Raji (cell line): ENCODE measurements at regions not wholly inside any gene's neighbourhood (a gene's known extent, or its start where the extent isn't known, plus 50 kb on each side); places are given as distances from the start of the nearest gene placed in this dataset.

Experiments
- POLR2A ChIP-seq: IDR thresholded peaks from 2 replicates; pipeline ENCODE4 v1.6.1; 2011; ENCODE audit warnings: low read depth, low read length, control low read depth; ENCODE audit not compliant: insufficient read depth

DNA sequence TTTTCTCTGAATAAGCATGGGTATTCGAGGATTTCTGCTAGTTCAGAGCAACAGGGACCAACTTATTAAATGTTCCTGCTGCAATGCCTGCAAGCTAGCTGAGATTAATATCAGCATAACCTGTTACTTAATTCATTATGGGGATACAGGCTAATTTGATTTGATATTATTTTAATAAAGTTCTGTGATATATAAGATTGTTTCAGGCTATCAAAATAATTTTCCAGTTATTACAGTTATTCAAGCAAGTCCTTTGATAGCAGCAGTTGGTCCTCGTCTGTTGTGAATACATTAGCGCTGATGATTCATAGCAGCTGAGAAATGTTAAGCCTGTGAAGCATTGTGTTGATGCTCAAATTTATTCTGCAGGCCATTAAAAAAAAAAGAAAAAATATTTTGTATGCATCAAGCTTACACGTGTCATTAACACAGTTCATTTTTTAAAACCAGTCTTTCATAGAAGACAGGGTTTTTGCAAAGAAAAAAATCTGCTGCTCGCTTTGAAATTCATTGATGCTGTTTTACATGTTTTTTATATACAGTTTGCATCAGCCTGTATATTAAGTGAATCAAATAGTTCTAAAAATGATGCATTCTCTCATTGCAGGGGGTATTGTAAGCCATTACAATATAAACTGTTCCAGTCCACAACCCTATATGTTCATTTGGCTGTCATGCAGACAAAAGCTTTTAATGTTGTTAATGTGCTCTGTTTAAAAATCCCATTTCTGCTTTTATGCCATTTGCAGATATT is 482.5 kb downstream of the BCL11A start:
- TF ChIP-seq POLR2A = no peak

DNA sequence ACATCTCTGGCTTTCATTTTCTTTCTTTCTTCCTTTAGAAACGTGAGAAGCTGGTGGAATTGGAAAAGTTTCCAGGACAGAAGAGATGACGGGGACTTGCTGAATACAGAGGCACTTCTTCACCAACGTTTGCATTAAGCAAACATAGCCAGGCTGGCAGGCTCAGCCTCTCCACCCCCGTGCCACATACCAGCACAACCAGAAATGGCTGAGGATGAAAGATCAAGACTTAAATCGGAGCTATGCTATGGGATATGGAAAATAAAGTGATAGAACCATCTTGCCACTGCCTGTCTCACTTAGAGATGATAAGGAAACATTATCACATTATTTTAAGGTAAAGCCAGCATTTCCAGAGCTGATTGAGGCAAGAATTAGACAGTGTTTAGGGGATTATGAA is 483.3 kb downstream of the BCL11A start:
- TF ChIP-seq POLR2A = no peak

DNA sequence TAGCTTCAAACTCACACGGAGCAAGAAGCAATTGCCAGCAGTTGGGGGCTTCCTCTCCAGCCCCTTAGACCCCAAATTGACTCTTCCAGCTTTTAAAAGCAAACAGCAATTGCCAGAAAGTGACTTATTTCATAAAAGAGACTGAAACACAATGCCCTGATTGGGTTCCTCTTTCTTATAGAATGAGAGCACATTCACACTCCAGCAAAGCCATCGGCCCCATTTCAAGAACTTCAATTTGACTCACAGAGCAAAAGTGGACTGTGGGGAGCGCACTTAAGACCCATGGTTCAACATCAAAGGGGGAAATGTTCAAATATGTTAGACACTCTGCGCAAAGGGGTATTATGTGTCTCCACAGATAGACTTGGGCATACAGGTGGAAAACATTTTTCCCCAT is 484.7 kb downstream of the BCL11A start:
- TF ChIP-seq POLR2A = no peak

DNA sequence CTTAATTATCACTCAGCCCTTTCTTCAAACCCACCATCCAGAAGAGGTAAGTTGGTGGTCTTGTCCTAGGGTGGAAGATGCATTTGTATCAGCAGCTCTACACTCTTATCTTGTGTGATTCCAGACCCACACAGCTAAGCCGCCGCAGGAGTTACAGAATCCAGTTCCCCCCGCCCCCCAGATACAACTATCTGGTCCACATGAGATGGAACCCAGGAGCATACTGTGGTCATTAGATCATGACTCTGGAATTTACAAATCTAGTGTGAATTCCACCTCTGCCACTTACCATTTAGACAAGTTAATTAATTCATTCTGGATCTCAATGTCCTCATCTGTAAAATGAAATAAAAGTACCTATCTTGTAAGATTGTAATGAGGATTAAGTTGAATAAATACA is 486.4 kb downstream of the BCL11A start:
- no peak for TF ChIP-seq POLR2A

DNA sequence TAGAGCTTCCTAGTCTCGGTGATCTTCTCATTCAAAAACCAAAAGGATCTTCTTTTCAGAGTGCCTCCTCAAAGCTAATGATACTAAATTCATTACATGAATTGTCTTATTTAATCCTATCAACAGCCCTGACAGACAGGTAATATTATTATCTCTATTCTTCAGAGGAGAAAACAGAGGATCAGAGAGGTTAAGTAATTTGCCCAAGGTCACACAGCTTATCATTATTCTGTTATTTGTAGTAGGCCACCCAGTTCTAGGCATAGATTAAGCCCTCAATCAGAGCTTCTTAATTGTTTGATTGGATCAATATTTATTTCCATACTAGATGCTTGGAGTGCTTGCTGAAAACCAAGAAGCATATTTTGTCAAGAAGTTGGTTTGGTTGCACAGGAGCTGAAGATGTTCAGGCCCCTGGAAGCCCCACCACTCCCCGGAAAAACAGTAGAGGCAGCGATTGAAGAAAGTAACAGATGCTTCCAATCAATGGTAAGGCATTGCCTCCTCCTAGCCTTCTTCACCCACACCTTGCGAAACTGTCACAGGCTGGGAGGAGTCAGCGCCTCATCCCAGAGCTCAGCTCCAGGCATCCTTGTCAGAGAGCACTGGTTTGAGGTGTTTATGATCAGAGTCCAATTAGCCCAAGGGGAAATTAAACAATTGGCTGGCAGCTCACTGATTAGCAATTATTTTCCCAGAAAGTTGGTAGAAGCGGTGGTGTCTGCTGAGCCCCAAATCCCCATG is 487.2 kb downstream of the BCL11A start:
- no peak for TF ChIP-seq POLR2A

DNA sequence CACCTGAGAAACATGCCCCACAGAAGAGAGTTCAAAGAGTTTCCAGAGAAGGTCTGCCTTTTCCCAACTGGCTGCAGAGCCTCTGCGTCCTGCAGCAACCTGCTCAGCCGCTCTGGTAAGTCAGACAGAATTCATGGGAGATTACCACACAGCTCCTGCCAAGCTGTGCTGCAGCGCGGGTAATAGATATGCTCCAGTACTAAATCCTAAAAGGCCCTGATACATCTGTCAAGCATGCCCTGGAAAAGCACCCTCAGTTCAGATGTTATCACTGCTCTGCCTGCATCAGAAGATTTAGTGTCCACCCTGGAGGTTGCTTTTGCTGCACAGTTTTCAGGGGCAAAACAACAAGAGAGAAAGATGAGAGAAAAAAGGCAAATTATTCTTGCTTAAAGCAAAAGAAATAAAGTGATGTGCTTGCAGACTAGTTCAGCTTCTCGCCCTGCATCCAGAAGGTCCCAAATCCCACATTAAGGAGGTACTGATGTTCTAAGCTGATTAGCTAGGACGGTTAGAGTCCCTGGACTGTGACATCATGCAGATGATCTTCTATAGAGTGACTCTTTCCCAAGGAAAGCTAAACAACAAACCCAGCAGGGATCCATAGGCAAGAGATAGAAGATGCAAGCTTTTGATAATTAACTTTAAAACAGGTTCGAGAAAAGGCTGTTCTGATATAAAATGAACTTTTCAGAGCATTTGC is 488.6 kb downstream of the BCL11A start:
- TF ChIP-seq POLR2A = no peak

DNA sequence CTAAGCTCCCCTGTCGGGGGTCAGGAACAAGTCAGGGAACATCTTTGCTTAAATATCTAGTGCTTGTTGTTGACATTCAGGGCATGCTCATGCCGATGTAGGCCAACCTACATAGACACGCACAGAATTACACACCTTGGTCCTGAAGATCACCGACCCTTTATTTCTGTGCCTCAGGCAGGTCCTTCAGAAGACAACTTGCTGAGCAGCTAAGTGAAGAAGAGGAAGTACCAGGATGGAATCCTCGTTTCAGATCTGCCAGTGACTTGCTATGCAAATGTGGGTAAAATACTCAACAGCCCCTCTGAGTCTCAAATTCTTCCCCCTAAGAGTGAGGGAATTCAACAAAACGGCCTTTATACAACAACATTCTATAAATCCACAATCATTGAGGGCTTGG is 494.7 kb downstream of the BCL11A start:
- TF ChIP-seq POLR2A = no peak

DNA sequence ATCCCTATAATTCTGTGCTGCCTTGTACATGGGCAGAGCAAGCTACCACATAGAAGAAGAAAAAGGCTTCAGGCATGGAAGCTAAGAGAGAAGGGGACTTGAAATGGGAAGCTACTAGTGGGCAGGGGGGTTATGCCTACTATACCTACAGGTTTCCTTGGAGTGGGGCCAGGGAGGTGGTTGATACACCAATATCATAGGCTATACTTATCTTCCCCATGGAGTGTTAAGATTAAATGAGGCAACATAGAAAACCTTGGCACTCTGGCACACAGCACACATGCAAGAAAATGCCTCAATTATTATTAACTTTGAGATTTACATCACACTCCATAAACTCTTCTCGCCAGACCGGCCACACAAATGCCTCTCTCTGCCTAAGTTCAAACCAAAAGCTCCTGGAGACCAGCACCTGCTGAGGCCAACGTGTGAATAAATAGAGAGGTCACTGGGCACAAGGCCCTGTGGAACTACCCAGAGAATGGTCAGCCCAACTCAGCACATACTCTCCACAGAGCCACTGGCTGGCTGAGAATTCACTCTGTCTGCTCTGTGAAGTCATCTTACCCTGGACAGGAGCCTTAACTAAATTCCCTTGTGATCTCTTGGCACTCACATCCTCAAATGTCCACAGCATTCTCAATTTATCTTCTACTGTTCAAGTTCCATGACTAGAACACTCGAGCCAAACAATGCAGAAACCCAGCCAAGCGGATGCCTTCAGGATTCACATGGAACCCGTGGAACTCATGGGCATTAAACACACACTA is 498.7 kb downstream of the BCL11A start:
- no peak for TF ChIP-seq POLR2A

DNA sequence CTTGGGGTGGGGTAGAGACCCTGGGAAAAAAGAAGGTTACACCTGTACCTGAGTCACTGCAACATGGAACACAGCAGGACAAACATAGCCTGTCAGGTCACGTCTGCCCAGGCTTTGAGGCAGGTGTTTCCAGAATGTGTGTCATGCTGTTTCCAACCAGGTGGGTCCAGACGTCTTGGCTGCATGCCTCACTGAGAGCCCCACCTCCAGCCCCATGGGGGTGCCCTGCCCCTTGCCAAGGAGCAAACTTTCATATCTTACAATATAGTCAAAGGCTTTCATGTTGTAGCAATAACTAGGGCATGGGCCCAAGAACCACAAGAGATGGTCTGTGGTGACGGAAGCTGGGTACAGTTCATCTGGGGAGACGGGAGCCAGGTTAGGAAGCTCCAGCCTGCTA is 499.7 kb downstream of the BCL11A start:
- no peak for TF ChIP-seq POLR2A

DNA sequence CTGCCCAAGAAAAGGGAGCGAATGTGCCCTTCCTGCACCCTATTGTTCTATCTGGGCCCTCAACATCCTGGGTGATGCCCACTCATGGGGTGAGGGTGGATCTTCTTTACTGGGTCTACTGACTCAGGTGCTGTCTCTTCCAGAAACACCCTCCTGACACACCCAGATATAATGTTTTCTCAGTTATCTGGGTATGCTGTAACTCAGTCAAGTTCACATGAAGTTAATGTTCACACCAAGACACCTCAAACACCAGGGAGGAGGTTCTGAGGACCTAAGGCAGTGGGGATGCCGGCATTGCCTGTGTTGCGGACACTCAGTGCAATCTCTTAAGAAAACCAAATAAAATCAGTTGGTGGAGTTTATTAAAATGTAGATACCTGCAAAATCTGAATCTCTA is 500.9 kb downstream of the BCL11A start:
- no peak for TF ChIP-seq POLR2A

DNA sequence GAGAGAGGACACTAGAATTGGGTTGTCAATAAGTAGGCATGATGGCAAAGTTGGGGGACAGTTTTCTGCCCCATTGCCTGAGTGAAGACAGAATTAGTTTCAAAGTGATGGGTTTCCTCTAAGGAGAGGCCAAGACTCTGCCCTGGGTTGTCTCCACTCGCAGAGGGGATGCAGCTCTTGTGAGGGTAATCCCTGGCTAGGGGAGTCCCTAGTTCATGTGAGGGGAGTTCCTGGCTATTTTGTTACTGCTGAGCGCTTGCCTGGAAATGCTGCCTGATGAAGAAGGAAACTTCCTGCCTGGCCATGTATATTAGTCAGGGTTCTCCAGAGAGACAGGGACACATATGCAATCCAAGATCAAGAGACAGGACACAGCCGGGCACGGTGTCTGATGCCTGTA is 501.5 kb downstream of the BCL11A start:
- TF ChIP-seq POLR2A = no peak

DNA sequence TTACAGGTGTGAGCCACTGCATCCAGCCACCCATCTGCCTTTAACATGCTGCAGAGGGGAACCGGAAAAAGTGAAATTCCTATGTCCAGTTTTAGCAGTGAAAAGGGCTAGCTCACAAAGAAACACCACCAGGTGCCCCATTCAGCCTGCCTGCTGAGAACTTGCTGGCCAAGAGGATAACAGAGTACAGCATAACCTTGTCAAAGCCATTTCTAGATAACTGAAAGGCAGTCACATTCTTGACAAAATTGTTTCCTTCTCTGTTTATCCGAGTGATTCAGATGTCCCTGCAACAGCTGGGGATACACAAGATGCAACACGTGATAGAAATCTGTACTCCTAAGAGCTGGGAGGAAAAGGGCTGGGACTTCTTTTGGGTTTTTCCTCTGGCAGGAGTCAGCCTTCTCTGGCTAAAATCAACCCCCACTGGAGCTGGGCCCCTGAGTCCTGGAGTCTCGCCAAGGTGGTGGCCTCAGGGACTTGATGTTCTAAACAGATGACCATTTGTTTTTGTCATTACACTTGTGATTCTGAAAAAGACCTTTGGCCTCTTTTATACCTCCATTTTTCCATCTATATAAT is 505.4 kb downstream of the BCL11A start:
- TF ChIP-seq POLR2A = no peak

DNA sequence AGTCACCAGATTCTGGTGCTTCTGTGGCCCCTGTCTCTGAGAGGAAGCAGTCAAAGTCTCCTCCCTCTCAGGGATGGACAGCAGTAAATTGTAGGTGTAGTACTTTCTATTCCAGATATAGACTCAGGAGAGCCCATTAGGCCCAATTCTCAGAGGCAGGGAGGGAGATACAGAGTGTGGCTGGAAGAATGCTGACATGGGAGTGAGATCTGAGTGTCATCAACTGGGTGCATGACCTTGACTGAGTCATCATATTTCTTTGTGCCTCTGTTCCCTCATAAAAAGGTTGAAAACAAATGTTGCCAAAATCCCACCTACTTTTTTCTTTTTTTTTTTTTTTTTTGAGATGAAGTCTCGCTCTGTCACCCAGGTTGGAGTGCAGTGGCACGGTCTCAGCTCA is 506.1 kb downstream of the BCL11A start:
- TF ChIP-seq POLR2A = no peak

DNA sequence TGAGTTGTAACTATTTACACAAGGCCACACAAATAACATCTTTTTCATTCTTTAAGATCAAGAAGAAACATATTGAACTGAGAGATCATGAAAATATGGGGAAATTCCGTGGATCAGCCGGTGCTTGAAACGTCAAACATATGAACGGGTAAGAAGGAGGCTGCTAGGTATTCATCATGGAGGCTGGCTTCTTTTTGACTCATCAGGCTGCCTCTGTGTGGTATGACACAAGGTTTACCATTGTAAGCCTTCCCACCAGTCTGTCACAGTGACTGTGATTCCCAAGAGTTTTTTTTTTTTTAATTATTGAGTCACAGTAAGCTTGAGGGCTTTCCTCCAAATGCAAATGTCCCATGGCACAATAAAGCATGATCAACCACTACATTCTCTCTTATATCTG is 506.9 kb downstream of the BCL11A start:
- TF ChIP-seq POLR2A = no peak

DNA sequence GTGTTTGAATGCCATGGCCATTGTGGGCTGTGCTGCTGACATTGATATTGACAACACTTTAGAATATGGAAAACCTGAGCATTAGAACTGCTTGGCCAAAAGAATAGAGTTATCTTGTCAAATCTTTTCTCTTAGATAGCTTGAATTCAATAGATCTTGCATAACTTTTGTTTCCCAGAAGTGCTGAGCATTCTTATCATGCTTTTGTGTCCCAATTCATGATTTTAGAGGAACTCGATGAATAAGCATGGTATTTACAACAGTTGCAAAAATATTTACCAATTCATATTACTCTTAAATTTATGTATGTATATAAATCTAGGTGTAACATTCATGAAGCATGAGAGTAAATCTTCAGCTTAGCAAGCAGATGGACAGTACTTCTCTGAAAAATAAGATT is 508.0 kb downstream of the BCL11A start:
- TF ChIP-seq POLR2A = no peak

DNA sequence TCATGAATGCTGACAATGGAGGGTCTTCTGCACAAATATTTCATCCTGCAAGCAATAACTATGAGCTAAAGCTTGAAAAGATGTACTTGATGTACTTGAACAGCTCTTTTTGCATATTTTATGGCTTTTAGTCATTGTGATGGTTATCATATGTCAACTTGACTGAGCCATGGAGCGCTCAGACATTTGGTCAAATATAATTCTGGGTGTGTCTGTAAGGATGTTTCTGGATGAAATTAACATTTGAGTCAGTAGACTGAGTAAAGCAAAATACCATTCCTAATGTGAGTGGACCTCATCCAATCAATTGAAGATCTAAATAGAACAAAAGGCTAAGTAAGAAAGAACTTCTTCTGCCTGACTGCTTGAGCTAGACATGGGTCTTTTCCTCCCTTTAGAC is 509.0 kb downstream of the BCL11A start:
- no peak for TF ChIP-seq POLR2A

DNA sequence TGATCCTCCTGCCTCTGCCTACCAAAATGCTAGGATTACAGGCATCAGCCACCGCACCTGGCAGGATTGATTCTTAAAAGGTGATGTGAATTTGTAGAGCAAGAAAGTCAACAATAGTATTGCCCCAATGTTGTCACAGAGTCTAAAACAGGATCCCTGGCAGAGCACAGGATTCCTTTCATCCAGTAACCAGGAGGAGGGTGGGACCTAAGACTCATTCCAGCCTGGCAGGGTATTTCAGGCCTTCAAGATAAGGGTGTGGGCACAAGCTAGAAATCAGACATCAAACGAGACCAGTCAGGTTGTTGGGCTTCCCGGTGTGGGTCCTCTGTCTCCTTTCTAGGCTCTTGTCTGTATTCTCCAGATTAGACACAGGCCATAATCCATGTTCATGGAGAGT is 511.4 kb downstream of the BCL11A start:
- no peak for TF ChIP-seq POLR2A
